ENCODE measurements at regions not wholly inside any gene's neighbourhood (a gene's known extent, or its start where the extent isn't known, plus 50 kb on each side); places are given as distances from the start of the nearest gene placed in this dataset.

GRCh38 chr4:12471193-12471592 is 1012.9 kb downstream of the RAB28 start:
- TF ChIP-seq POLR2A (IDR thresholded peaks at IDR 0.05) (no peak), CTCF (IDR thresholded peaks at IDR 0.05) (no peak), EP300 (IDR thresholded peaks at IDR 0.05) (no peak), POLR2AphosphoS5 (IDR thresholded peaks at IDR 0.05) (no peak)
